C4-2B (cell line): ENCODE measurements at regions not wholly inside any gene's neighbourhood (a gene's known extent, or its start where the extent isn't known, plus 50 kb on each side); places are given as distances from the start of the nearest gene placed in this dataset.

Experiments used
- ZFX ChIP-seq: fragments of 450-650 bp; IDR thresholded peaks from 2 replicates; pipeline ENCODE4 v1.6.1; 2017
- TF ChIP-seq, protein P1 (sequence below): fragments of 450-650 bp; conservative IDR thresholded peaks from 2 replicates; pipeline ENCODE4 v1.5.1; 2017; ENCODE audit warnings: mild to moderate bottlenecking

GRCh38 chr19:27689734-27690241 lies 1523.2 kb downstream of the UQCRFS1 start:
- TF ChIP-seq, protein P1, sequence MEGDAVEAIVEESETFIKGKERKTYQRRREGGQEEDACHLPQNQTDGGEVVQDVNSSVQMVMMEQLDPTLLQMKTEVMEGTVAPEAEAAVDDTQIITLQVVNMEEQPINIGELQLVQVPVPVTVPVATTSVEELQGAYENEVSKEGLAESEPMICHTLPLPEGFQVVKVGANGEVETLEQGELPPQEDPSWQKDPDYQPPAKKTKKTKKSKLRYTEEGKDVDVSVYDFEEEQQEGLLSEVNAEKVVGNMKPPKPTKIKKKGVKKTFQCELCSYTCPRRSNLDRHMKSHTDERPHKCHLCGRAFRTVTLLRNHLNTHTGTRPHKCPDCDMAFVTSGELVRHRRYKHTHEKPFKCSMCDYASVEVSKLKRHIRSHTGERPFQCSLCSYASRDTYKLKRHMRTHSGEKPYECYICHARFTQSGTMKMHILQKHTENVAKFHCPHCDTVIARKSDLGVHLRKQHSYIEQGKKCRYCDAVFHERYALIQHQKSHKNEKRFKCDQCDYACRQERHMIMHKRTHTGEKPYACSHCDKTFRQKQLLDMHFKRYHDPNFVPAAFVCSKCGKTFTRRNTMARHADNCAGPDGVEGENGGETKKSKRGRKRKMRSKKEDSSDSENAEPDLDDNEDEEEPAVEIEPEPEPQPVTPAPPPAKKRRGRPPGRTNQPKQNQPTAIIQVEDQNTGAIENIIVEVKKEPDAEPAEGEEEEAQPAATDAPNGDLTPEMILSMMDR, result no peak
- no peak for TF ChIP-seq ZFX
